Activated CD4-positive, CD25-positive, alpha-beta regulatory T cell treated with anti-CD3 and anti-CD28 coated beads, Interleukin-2, amount 50 U/mL, for 72 hours (primary cell): ENCODE measurements at regions not wholly inside any gene's neighbourhood (a gene's known extent, or its start where the extent isn't known, plus 50 kb on each side); places are given as distances from the start of the nearest gene placed in this dataset.
"Not testable (repeated sequence)": the region's sequence is repeated elsewhere in the genome, so short reads cannot be mapped to it uniquely, and the experiment has no call there.

ENCODE experiments used
- DNase-seq: peaks from one replicate; pipeline ENCODE4 v3.0.0; 2021

GRCh38 chr6:140462453-140463311, 1088.2 kb upstream of the CITED2 start:
- no peak for DNase-seq

GRCh38 chr6:140462076-140462452, 1087.6 kb upstream of the CITED2 start:
- DNase-seq: no peak

- DNase-seq: no peak
Measured at GRCh38 chr6:140460267-140460666, 1085.8 kb upstream of the CITED2 start.

GRCh38 chr6:140459209-140459608, 1084.8 kb upstream of the CITED2 start:
- no peak for DNase-seq

- no peak for DNase-seq
Measured at GRCh38 chr6:140446241-140446640, 1071.8 kb upstream of the CITED2 start.

GRCh38 chr6:140445474-140446004, 1071.1 kb upstream of the CITED2 start:
- no peak for DNase-seq

- DNase-seq: not testable (repeated sequence)
Measured at GRCh38 chr6:140443112-140443511, 1068.7 kb upstream of the CITED2 start.

GRCh38 chr6:140441256-140441655, 1066.8 kb upstream of the CITED2 start:
- DNase-seq: no peak

GRCh38 chr6:140440223-140440835, 1065.9 kb upstream of the CITED2 start:
- no peak for DNase-seq

- no peak for DNase-seq
Measured at GRCh38 chr6:140438346-140438735, 1063.9 kb upstream of the CITED2 start.

GRCh38 chr6:140437619-140438345, 1063.3 kb upstream of the CITED2 start:
- no peak for DNase-seq

- DNase-seq: no peak
Measured at GRCh38 chr6:140436023-140436811, 1061.8 kb upstream of the CITED2 start.

GRCh38 chr6:140434761-140435160, 1060.3 kb upstream of the CITED2 start:
- no peak for DNase-seq

GRCh38 chr6:140433072-140433471, 1058.6 kb upstream of the CITED2 start:
- DNase-seq: no peak

GRCh38 chr6:140427842-140428241, 1053.4 kb upstream of the CITED2 start:
- no peak for DNase-seq

GRCh38 chr6:140414966-140415620, 1040.6 kb upstream of the CITED2 start:
- DNase-seq: no peak

GRCh38 chr6:140403020-140403419, 1028.6 kb upstream of the CITED2 start:
- no peak for DNase-seq

GRCh38 chr6:140401761-140402160, 1027.3 kb upstream of the CITED2 start:
- no peak for DNase-seq

GRCh38 chr6:140398076-140398475, 1023.6 kb upstream of the CITED2 start:
- no peak for DNase-seq

- no peak for DNase-seq
Measured at GRCh38 chr6:140397106-140397505, 1022.7 kb upstream of the CITED2 start.

- DNase-seq: no peak
Measured at GRCh38 chr6:140393665-140394540, 1019.5 kb upstream of the CITED2 start.
